ENCODE measurements at regions not wholly inside any gene's neighbourhood (a gene's known extent, or its start where the extent isn't known, plus 50 kb on each side); places are given as distances from the start of the nearest gene placed in this dataset.
"Not testable (repeated sequence)": the region's sequence is repeated elsewhere in the genome, so short reads cannot be mapped to it uniquely, and the experiment has no call there.

GRCh38 chr6:170149681-170150589, 140.9 kb downstream of the DLL1 start:
- DNase-seq (ENCODE audit: extremely low read depth in 1 of 2, low read depth in 1 of 2): no peak

DNA sequence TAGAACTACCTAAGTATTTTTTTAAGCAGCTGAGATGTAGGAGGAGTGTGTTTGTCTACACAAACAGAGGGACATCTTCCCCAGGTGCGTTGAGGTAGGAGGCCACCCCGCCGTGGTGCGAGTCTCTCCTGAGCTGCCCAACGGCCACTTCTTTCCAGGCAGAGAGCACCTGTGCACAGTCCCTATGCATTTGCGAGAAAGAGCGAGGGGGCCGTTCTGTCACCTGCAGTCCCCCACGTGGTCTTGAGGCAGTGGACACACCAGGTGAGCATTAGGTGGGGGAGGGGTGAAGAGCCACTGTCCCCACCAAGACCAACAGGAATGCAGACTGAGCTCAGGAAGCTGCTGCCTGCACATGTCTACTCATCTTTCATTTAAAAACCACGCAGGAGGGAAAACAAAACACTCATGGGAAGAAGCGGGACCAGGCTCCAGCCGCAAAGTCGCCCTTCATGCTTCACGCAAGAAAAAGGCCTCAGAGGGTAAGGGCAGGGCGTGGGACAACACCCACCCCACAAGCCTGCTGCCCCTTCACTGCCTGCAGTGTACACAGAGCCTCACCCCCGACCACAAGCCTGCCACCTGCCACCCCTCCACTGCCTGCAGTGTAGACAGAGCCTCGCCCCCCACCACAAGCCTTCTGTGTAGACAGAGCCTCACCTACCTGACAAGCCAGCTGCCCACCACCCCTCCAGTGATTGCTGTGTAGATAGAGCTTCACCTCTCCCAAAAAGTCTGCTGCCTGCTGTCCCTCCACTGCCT, 142.0 kb downstream of the DLL1 start:
- DNase-seq (ENCODE audit: extremely low read depth in 1 of 2, low read depth in 1 of 2): no peak

DNA sequence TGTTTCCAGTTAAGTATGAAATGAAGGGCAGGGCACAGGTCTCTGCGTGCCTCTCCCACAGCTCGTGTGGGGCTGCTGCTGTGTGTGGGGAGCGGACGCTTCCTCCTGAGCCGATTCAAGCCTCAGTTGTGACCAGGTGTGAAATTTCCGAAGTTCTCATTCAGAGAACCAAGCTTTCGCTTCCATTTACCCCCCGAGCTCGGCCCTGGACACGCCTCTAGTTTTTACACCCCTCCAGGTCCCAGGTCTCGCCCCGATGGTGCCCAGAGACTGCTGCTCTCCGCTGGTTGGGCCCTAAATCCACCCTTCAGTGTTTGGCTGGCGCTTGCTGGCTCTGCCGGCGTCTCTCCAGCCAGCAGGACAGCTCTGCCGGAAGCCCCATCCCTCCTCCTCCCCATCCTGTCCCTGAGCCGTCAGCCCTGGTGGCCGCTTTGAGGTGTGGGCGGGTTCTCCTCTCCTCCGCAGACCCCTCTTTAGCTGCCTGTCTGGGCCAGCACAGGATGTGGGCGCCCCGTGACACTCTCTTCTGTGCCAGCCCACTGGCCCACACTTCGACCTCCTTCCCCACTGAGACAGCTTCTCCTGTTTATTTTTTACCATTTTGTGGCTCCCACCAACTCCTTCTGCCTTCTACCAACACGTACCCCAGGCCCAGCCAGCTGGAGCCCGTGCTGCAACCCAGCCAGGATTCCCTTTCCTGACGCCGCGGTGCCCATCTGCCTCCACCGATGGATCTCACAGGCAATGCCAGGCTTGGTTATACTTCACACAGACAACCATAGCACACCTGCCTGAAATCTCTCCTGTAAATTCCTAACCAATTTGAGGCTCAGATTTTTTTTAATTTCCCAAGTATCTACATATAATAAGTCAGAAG, 142.8 kb downstream of the DLL1 start:
- DNase-seq (ENCODE audit: extremely low read depth in 1 of 2, low read depth in 1 of 2): peak; percentile 30 to 44

DNA sequence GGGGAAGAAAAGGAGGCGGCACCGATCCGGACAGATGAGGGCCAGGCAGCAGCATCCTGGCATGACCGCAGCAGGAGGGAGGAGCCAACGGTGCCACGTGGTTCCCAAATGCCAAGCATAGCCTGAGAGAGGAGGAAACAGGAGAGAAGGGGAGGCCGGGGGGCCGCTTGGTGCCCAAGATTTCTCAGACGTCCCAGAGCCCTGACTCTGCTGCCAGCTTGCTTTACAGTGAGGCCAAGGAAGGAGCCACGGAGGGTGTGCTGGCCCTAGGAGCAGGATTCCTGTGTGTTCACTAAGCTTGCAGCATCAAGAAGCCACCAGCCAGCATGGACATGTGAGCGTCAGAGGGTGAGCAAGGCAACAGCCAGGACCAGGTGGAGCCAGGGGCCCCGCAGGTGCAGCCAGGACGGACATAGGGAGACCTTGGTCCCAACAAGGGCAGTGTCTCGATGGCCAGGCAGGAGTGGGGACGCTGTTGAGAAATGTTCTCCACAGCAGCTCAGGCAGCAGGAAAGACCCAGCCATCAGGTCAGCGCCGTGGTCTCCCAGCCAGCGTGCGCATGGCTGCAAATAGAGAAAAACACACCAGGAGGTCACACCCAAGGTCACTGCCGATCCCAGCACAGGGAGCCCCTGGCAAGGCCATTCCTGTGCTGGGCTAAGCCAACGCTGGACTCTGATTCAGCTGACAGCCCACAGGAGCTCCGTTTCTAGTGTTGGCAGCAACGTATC, 143.7 kb downstream of the DLL1 start:
- DNase-seq (ENCODE audit: extremely low read depth in 1 of 2, low read depth in 1 of 2): no peak

DNA sequence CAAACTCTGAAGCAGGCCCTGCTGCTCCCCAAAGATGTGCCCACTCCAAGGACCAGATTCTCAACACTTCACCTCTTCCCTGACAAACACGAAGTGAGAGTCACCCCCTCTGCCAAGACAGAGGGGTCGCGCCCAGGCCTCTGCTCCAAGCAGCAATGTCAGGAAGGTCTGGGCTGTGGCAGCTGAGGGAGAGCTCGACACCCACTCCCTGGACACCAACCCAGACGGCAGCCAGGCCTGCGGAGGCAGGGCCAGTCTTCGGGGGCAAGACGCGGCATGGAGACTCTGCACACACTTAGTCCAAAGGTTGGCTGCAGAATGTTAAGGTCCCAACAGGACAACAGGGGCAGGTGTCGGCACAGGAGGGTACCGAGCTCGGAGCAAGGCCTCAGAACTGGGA, 144.2 kb downstream of the DLL1 start:
- no peak for DNase-seq (ENCODE audit: extremely low read depth in 1 of 2, low read depth in 1 of 2)

- not testable (repeated sequence) for DNase-seq (ENCODE audit: extremely low read depth in 1 of 2, low read depth in 1 of 2)
Observed at GRCh38 chr6:170146131-170146530, 144.7 kb downstream of the DLL1 start.

GRCh38 chr6:170145716-170146115, 145.2 kb downstream of the DLL1 start:
- not testable (repeated sequence) for DNase-seq (ENCODE audit: extremely low read depth in 1 of 2, low read depth in 1 of 2)

DNA sequence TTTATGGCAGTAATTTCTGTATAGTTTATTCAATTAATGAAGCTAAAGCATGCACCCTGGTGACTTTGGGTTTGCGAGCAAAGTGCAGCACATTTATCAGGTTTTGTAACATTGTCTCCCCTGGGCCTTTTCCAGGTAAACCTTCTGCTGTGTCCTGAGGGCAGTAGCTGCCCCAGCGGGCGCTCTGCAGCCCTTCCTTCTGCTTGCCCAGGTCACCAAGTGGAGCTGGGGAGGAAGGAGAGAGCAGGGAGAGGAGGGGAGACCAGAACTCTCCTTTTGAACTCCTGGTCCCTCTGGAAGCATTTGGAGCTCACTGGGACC, 145.6 kb downstream of the DLL1 start:
- DNase-seq (ENCODE audit: extremely low read depth in 1 of 2, low read depth in 1 of 2): no peak

GRCh38 chr6:170144571-170145271, 146.2 kb downstream of the DLL1 start:
- no peak for DNase-seq (ENCODE audit: extremely low read depth in 1 of 2, low read depth in 1 of 2)

DNA sequence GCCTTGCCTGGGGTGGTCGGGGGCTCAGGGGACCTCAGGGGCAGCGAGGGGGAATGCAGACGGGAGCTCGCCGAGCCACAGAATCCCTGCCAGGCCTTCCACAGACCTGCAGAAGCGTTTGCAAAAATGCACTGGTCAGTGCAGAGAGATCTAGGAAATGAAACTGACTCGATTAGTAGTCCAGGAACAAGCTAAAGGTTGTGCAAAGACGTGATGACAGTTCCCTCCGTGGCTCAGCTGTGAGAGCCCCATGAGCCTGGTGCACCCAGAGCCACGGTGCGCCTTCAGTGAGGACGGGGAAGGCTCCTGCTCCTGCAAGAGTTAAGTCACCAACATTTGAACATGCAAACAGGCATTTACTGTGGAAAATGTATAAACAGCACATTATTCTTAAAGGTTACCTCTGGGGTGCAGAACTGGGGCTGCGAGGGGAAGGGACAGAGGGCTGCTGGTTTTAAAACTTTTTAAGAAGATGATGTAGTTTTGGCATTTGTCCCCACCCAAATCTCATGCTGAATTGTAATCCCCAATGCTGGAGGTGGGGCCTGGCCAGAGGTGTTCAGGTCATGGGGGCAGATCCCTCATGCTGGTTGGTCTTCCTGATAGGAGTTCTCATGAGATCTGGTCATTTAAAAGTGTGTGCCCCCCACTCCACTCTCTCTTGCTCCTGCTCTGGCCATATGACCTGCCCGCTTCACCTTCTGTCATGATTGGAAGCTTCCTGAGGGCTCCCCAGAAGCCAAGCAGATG, 147.3 kb downstream of the DLL1 start:
- DNase-seq (ENCODE audit: extremely low read depth in 1 of 2, low read depth in 1 of 2): no peak

- DNase-seq (ENCODE audit: extremely low read depth in 1 of 2, low read depth in 1 of 2): no peak
Observed at GRCh38 chr6:170142559-170142958, 148.3 kb downstream of the DLL1 start.

DNA sequence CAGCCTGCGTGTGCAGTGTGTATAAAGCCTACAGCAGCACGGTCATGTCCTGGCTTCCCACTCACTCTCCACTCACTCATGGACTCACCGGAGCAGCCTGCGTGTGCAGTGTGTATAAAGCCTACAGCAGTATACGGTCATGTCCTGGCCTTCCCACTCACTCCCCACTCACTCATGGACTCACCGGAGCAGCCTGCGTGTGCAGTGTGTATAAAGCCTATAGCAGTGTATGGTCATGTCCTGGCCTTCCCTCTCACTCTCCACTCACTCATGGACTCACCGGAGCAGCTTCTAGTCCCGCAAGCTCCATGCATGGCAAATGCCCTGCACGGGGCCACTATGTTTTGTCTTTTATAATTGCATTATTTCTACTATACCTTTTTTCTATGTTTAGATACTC, 149.8 kb downstream of the DLL1 start:
- not testable (repeated sequence) for DNase-seq (ENCODE audit: extremely low read depth in 1 of 2, low read depth in 1 of 2)

DNA sequence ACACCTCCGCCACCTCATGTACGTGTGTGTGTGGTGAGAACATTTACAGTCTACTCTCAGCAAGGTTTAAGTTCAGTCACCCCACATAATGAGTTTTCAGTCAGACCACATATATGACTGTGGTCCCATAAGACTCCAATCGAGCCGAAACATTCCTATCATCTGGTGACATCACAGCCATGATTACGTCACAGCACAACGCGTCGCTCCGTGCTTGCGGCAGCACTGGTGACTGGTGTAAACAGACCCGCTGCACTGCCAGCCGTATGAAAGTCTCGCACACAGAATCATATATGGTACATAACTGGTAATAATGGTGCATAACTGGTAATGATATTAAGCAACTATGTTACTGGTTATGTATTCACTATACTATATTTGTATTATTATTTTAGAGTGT, 150.7 kb downstream of the DLL1 start:
- DNase-seq (ENCODE audit: extremely low read depth in 1 of 2, low read depth in 1 of 2): no peak

DNA sequence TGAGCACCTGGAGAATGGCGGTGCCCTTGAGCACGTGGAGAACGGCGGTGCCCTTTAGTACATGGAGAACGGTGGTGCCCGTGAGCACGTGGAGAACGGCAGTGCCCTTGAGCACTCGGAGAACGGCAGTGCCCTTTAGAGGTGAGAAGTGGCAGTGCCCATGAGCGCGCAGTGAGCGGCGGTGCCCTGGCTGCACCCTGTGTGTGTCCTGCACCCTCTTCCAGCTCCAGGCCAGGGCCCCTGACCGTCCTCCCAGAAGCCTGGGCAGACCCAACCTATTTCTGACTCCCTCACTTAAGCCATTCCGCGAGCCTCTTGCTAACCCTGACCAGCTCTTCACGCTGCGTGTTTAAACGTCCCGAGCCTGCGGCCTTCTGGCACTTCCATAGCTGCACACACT, 151.3 kb downstream of the DLL1 start:
- no peak for DNase-seq (ENCODE audit: extremely low read depth in 1 of 2, low read depth in 1 of 2)

GRCh38 chr6:170139046-170139445, 151.8 kb downstream of the DLL1 start:
- DNase-seq (ENCODE audit: extremely low read depth in 1 of 2, low read depth in 1 of 2): not testable (repeated sequence)

- no peak for DNase-seq (ENCODE audit: extremely low read depth in 1 of 2, low read depth in 1 of 2)
Observed at GRCh38 chr6:170137911-170138910, 152.7 kb downstream of the DLL1 start.

DNA sequence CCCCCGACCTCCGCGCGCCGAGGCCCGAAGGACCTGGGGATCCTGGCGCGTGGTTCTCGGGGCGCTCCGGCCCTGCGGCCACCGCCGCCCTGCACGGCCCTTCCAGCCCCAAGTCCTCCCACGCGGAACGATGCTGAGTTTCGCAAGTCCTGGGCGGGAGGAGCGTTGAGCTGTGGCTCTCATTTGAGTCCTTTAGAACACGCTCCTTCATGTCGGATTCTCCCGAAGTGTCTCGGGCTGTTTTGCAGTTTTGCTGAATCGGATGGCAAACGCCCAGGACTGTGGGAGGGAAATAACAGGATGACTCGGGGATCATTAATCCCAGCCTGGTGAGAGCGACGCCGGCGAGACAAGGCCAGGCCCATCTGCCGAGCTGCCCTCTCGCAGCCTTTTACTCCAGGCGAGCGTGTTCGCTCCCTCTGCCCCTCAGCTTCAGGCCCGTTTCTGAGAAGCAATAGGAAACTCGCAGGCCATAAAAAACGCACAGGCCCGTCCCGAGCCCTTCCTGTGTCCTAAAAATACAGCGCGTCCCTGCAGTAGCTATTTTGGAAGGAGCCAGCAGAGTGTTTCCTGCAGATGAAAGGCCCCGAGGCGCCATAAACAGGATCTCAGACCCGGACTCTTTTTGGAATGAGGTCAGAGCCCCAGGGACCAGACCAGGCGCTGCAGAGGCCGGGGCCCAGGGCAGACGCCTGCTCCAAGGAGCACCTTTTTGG, 153.5 kb downstream of the DLL1 start:
- no peak for DNase-seq (ENCODE audit: extremely low read depth in 1 of 2, low read depth in 1 of 2)

All from activated CD8-positive, alpha-beta memory T cell treated with anti-CD3 and anti-CD28 coated beads for 1 hour (primary cell).